ENCODE measurements at regions not wholly inside any gene's neighbourhood (a gene's known extent, or its start where the extent isn't known, plus 50 kb on each side); places are given as distances from the start of the nearest gene placed in this dataset.

DNA sequence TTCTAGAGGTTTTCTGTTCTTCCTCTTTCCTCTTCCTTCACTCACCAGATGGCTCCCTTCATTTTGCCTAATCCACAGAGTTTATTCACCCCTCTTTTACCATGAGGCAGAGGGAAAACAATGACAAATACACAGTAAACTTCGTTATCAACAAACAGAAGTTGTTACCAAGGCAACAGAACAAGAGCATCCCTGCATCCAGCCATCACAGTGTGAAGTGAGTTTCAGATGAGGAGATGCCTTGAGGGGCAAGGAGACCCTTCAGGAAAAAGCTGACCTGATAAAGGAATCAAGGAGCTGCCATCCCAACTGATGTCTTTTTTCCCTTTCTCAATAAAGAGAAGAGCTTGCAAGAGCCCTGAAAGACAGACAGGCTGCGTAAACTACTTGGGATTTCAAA is 195.3 kb downstream of the BRINP2 start:
- Histone ChIP-seq H3K4me1 (ENCODE audit: insufficient read depth, low read length, poor library complexity, severe bottlenecking) (no peaks in the 10 kb centered on the region), H2AFZ (ENCODE audit: low read length) (no peak overlapping the region), H3K27ac (ENCODE audit: low read depth, low read length, poor library complexity, severe bottlenecking) (no peak overlapping the region), H3K9me2 (ENCODE audit: insufficient read depth, low read length) (no peaks in the 10 kb centered on the region), H3K36me3 (ENCODE audit: insufficient read depth, low read length) (no peaks in the 10 kb centered on the region), H3K4me3 (ENCODE audit: low read depth, low read length, poor library complexity, severe bottlenecking) (no peak overlapping the region), H3K4me2 (ENCODE audit: low read length) (no peak overlapping the region), H3K79me2 (ENCODE audit: insufficient read depth, low read depth, low read length) (no peaks in the 10 kb centered on the region), H4K20me1 (ENCODE audit: insufficient read depth, low read length) (no peaks in the 10 kb centered on the region), H3K9me3 (ENCODE audit: low read length) (no peaks in the 10 kb centered on the region)
- DNase-seq (ENCODE audit: low spot score): no peak
- ChIA-PET CTCF (ENCODE audit: unreplicated experiment) (no interaction called here), POLR2A (no interaction called here)
- TF ChIP-seq EZH2phosphoT487 (IDR thresholded peaks at IDR 0.05; ENCODE audit: borderline replicate concordance, low read depth, low read length): no peak
- TF ChIP-seq, protein P1, sequence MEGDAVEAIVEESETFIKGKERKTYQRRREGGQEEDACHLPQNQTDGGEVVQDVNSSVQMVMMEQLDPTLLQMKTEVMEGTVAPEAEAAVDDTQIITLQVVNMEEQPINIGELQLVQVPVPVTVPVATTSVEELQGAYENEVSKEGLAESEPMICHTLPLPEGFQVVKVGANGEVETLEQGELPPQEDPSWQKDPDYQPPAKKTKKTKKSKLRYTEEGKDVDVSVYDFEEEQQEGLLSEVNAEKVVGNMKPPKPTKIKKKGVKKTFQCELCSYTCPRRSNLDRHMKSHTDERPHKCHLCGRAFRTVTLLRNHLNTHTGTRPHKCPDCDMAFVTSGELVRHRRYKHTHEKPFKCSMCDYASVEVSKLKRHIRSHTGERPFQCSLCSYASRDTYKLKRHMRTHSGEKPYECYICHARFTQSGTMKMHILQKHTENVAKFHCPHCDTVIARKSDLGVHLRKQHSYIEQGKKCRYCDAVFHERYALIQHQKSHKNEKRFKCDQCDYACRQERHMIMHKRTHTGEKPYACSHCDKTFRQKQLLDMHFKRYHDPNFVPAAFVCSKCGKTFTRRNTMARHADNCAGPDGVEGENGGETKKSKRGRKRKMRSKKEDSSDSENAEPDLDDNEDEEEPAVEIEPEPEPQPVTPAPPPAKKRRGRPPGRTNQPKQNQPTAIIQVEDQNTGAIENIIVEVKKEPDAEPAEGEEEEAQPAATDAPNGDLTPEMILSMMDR (conservative IDR thresholded peaks at IDR 0.05; ENCODE audit: low read length): no peak
- intact Hi-C loops (cut with micrococcal nuclease; ENCODE audit: unreplicated experiment): no loop called here
- BruUV-seq (replicated peaks): no TSS peak

DNA sequence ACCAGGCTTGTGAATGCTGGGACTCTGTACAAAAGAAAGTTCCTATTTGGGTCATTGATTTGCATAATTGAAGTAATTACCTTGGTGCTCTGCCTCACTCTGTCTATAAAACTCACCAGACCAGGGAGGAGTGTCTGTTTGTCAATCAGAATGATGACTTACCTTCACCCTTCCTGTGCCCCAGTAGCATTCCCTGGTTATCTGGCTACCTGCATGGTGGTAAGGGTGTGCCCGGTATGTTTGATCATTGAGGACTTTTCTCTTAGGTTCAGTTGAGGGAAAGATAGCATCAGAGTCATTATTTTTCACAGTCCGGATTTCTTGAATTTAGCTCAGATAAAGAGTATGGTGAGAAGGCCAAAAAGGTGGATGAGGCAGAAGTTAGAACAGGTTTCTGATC is 190.0 kb downstream of the BRINP2 start:
- DNase-seq (ENCODE audit: low spot score): no peak
- ChIA-PET CTCF (ENCODE audit: unreplicated experiment) (no interaction called here), POLR2A (no interaction called here)
- TF ChIP-seq EZH2phosphoT487 (IDR thresholded peaks at IDR 0.05; ENCODE audit: borderline replicate concordance, low read depth, low read length): no peak
- TF ChIP-seq, protein P1 (conservative IDR thresholded peaks at IDR 0.05; ENCODE audit: low read length): no peak
- Histone ChIP-seq H3K9me2 (ENCODE audit: insufficient read depth, low read length) (no peaks in the 10 kb centered on the region), H3K9me3 (ENCODE audit: low read length) (no peaks in the 10 kb centered on the region), H2AFZ (ENCODE audit: low read length) (no peak overlapping the region), H3K79me2 (ENCODE audit: insufficient read depth, low read depth, low read length) (no peaks in the 10 kb centered on the region), H3K27ac (ENCODE audit: low read depth, low read length, poor library complexity, severe bottlenecking) (no peak overlapping the region), H3K36me3 (ENCODE audit: insufficient read depth, low read length) (no peaks in the 10 kb centered on the region), H3K4me2 (ENCODE audit: low read length) (no peak overlapping the region), H3K4me3 (ENCODE audit: low read depth, low read length, poor library complexity, severe bottlenecking) (no peak overlapping the region), H4K20me1 (ENCODE audit: insufficient read depth, low read length) (no peaks in the 10 kb centered on the region), H3K4me1 (ENCODE audit: insufficient read depth, low read length, poor library complexity, severe bottlenecking) (no peaks in the 10 kb centered on the region)
- BruUV-seq (replicated peaks): no TSS peak
- intact Hi-C loops (cut with micrococcal nuclease; ENCODE audit: unreplicated experiment): no loop called here

DNA sequence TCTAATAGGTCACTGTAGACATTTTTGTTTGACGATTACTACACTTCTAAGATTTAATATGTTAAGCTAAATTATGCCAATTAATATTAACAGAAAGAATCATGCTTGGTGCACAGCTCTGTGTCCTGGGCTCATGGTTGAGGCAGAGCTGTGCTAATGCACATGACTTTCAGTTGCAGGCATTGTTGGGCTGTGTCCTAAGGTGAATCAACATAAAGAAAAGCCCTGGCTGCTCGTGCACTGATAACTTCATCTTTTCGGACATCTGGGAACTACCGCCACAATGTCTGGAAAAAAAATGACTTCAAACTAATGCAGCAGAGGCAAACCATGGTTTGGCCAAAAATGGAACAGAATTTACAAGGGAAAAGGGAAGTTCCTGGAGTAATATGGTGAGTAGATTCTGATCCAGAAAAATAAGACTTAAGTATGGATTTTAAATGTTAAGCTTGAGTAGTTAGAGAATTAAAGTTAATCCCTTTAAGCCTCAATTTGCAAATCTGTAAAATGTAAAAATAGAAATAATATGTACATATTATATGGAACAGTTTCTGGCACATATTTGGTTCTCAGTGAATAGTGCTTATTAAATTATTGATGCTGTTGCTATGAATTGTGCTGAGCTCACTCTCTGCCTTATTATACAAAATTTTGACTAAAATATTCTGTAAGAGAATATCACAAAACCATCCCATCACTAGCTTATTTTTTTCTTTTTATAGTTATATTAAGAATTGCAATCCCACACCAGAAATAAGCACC is 186.1 kb downstream of the BRINP2 start:
- no peaks in the 10 kb centered on the region for H4K20me1 ChIP-seq (ENCODE audit: insufficient read depth, low read length)
- no peaks in the 10 kb centered on the region for H3K36me3 ChIP-seq (ENCODE audit: insufficient read depth, low read length)
- CTCF ChIA-PET (ENCODE audit: unreplicated experiment): no interaction called here
- no peak overlapping the region for H3K4me3 ChIP-seq (ENCODE audit: low read depth, low read length, poor library complexity, severe bottlenecking)
- H3K4me2 ChIP-seq (ENCODE audit: low read length): no peak overlapping the region
- H3K9me3 ChIP-seq (ENCODE audit: low read length): no peaks in the 10 kb centered on the region
- no peak for TF ChIP-seq EZH2phosphoT487 (IDR thresholded peaks at IDR 0.05; ENCODE audit: borderline replicate concordance, low read depth, low read length)
- TF ChIP-seq, protein P1 (conservative IDR thresholded peaks at IDR 0.05; ENCODE audit: low read length): no peak
- intact Hi-C loops (cut with micrococcal nuclease; ENCODE audit: unreplicated experiment): loop anchor here (5.0 kb wide), 1 partner anchor 460 kb away; no protein-coding TSS in a partner anchor
- H3K79me2 ChIP-seq (ENCODE audit: insufficient read depth, low read depth, low read length): no peaks in the 10 kb centered on the region
- no peak overlapping the region for H3K27ac ChIP-seq (ENCODE audit: low read depth, low read length, poor library complexity, severe bottlenecking)
- BruUV-seq (replicated peaks): no TSS peak
- no peaks in the 10 kb centered on the region for H3K9me2 ChIP-seq (ENCODE audit: insufficient read depth, low read length)
- H3K4me1 ChIP-seq (ENCODE audit: insufficient read depth, low read length, poor library complexity, severe bottlenecking): no peaks in the 10 kb centered on the region
- no peak overlapping the region for H2AFZ ChIP-seq (ENCODE audit: low read length)
- POLR2A ChIA-PET: interaction anchor here (0.7 to 0.9 kb wide), 3 partner anchors 11 to 19 kb away, joined by 3 to 4 read pairs (median 3); no protein-coding TSS in a partner anchor
- DNase-seq (ENCODE audit: low spot score): no peak

Measured in OCI-LY7 (cell line).